ENCODE measurements at regions not wholly inside any gene's neighbourhood (a gene's known extent, or its start where the extent isn't known, plus 50 kb on each side); places are given as distances from the start of the nearest gene placed in this dataset.

GRCh38 chr2:34291076-34291475 is 692.0 kb upstream of the FAM98A start:
- TF ChIP-seq RAD21 (IDR thresholded peaks at IDR 0.05) (no peak), CTCF (IDR thresholded peaks at IDR 0.05; ENCODE audit: low read depth, low read length, missing input control) (no peak), JUND (IDR thresholded peaks at IDR 0.05) (no peak)
